ENCODE measurements at regions not wholly inside any gene's neighbourhood (a gene's known extent, or its start where the extent isn't known, plus 50 kb on each side); places are given as distances from the start of the nearest gene placed in this dataset.

DNA sequence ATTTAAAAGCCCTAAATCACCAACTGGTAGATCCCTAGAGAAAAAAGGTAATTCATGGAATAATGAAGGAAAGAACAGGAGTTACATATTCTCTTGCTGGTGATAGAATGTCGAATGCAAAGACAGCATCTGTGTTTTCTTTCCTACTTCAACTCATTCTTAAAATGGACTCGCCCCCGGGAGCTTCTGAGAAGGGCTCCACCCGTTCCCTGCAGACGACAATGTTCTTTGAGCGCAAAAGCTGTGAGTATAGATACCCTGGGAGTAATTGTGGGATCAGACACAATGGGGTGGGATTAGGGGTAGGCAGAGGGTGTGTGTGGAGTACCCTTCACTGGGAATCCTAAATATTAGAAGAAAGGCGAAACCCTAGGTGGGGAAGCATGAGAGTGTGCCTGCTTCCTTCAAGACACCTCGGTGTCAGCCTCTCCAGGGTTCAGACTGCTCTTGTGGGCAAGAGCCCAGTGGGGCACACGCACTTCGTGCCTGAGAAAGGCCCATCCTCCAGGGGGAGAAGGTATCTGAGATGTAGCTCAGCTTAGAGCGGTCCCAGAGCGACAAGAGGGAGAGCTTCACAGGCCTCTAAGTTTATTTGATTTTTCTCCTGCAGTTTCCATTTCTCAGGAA lies 123.3 kb upstream of the DPYD start:
- TF ChIP-seq, protein P1, sequence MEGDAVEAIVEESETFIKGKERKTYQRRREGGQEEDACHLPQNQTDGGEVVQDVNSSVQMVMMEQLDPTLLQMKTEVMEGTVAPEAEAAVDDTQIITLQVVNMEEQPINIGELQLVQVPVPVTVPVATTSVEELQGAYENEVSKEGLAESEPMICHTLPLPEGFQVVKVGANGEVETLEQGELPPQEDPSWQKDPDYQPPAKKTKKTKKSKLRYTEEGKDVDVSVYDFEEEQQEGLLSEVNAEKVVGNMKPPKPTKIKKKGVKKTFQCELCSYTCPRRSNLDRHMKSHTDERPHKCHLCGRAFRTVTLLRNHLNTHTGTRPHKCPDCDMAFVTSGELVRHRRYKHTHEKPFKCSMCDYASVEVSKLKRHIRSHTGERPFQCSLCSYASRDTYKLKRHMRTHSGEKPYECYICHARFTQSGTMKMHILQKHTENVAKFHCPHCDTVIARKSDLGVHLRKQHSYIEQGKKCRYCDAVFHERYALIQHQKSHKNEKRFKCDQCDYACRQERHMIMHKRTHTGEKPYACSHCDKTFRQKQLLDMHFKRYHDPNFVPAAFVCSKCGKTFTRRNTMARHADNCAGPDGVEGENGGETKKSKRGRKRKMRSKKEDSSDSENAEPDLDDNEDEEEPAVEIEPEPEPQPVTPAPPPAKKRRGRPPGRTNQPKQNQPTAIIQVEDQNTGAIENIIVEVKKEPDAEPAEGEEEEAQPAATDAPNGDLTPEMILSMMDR (IDR thresholded peaks at IDR 0.05), result no peak
- TF ChIP-seq EP300 (IDR thresholded peaks at IDR 0.05) (no peak), POLR2A (IDR thresholded peaks at IDR 0.05) (no peak), POLR2AphosphoS5 (IDR thresholded peaks at IDR 0.05) (no peak)
